ENCODE measurements at regions not wholly inside any gene's neighbourhood (a gene's known extent, or its start where the extent isn't known, plus 50 kb on each side); places are given as distances from the start of the nearest gene placed in this dataset.

DNA sequence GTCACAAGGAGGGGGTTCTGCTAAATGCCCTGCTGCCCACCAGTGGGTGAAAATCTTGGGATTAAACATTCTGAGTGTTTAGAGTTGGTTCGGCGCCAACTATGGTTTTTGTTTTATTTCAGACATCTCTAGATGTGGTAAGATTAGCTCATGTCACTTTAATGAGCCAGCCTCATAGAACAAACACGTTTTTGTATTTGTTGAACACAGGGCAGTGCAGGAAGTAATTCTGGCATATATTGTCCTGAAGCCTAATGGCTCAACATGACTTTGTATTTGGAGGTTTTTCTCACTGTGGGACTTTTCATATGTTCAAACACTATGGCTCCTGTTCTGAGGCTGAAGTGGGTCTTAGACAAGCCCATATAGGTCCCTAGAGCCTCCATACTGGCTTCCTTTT is 107.8 kb downstream of the NGF start:
- dilution Hi-C loops (cut with HindIII; ENCODE audit: low sequenced_read_pairs, unreplicated experiment), result no loop called here
- Histone ChIP-seq H2BK5ac (ENCODE audit: low read depth, low read length, poor library complexity, severe bottlenecking) (no peak overlapping the region), H4K8ac (ENCODE audit: low read depth in 2 of 2, low read length in 2 of 2) (no peak overlapping the region), H2BK120ac (ENCODE audit: low read depth, low read length) (0 out of 2 replicates have a peak overlapping the region, but pooled peaks have one; percentile 7), H3K56ac (ENCODE audit: extremely low read depth, insufficient read depth, low read length) (no peak overlapping the region), H4K20me1 (ENCODE audit: insufficient read depth, low read length) (no peaks in the 10 kb centered on the region), H2AFZ (replicated peaks; ENCODE audit: low read length, poor library complexity) (no peak overlapping the region), H3K9me1 (ENCODE audit: insufficient read depth, low read length) (peaks cover 8% of the 10 kb centered on the region), H3K27ac (ENCODE audit: insufficient read depth, low read length) (no peak overlapping the region), H3K9me3 (ENCODE audit: control insufficient read depth, insufficient read depth, low read length) (no peaks in the 10 kb centered on the region), H3K14ac (replicated peaks; ENCODE audit: low read depth, low read length) (no peak overlapping the region), H2AK5ac (ENCODE audit: low read depth, low read length) (no peak overlapping the region), H3K4me1 (ENCODE audit: control insufficient read depth, insufficient read depth, low read length) (peaks cover 6% of the 10 kb centered on the region), H3K27me3 (ENCODE audit: control insufficient read depth, insufficient read depth, low read length) (no peaks in the 10 kb centered on the region), H3K4ac (ENCODE audit: low read depth, low read length) (0 out of 2 replicates have a peak overlapping the region, but pooled peaks have one; percentile 13), H2AK9ac (replicated peaks; ENCODE audit: low read depth, low read length, poor library complexity) (no peak overlapping the region), H3K9ac (ENCODE audit: low read depth, low read length) (no peak overlapping the region), H3K18ac (ENCODE audit: low read depth, low read length) (no peak overlapping the region), H3K79me1 (ENCODE audit: low read depth in 1 of 2, low read length in 2 of 2) (no peaks in the 10 kb centered on the region), H3K4me3 (ENCODE audit: insufficient read depth, low read depth, low read length) (no peak overlapping the region), H4K91ac (ENCODE audit: insufficient read depth, low read depth, low read length) (no peak overlapping the region), H3K4me2 (ENCODE audit: low read depth, low read length) (no peak overlapping the region), H3K23ac (ENCODE audit: low read depth, low read length) (no peak overlapping the region), H4K5ac (ENCODE audit: low read depth, low read length) (no peak overlapping the region), H2BK20ac (ENCODE audit: low read depth, low read length) (no peak overlapping the region), H2BK15ac (ENCODE audit: low read depth, low read length) (0 out of 3 replicates have a peak overlapping the region, but pooled peaks have one; percentile 32), H3K36me3 (ENCODE audit: control insufficient read depth, insufficient read depth, low read length) (no peaks in the 10 kb centered on the region)
- POLR2A ChIA-PET (ENCODE audit: unreplicated experiment), result no interaction called here
- TF ChIP-seq FOS (IDR thresholded peaks at IDR 0.05; ENCODE audit: low read depth, low read length) (no peak), CEBPB (IDR thresholded peaks at IDR 0.05; ENCODE audit: low read depth, low read length) (no peak), NFE2L2 (IDR thresholded peaks at IDR 0.05; ENCODE audit: low read depth, low read length) (no peak), MAZ (IDR thresholded peaks at IDR 0.05; ENCODE audit: borderline replicate concordance, low read depth, low read length) (no peak), RAD21 (IDR thresholded peaks at IDR 0.05; ENCODE audit: low read length) (no peak), POLR2A (IDR thresholded peaks at IDR 0.05; ENCODE audit: low read depth, low read length) (no peak), CHD1 (IDR thresholded peaks at IDR 0.05; ENCODE audit: low read depth, low read length) (no peak), MAFK (IDR thresholded peaks at IDR 0.05; ENCODE audit: low read depth, low read length) (no peak)
- in situ Hi-C loops (cut with MboI; ENCODE audit: low sequenced_read_pairs), result no loop called here
- CTCF ChIA-PET, result interaction anchor here (0.6 kb wide), 1 partner anchor 138 kb away, joined by 4 read pairs; no protein-coding TSS in a partner anchor
- ATAC-seq (ENCODE audit: low read depth) (no peak), DNase-seq (no peak)
- BruUV-seq (replicated peaks), result no TSS peak
- no CpG with 5 or more reads among the region's 3 CpGs for WGBS, 2 experiments (ENCODE audit: extremely low coverage in 2 of 2, insufficient read length in 1 of 2)
- intact Hi-C loops (cut with micrococcal nuclease), result no loop called here
